HepG2 (cell line): ENCODE measurements at regions not wholly inside any gene's neighbourhood (a gene's known extent, or its start where the extent isn't known, plus 50 kb on each side); places are given as distances from the start of the nearest gene placed in this dataset.

Experiments used
- ATF4 ChIP-seq, 2 experiments: fragments of 450-650 bp in 1 of 2; sonication (generic) in 1 of 2; formaldehyde crosslinking; IDR thresholded peaks; 2 replicates each; pipeline versions ENCODE4 v1.5.0 to v1.8.0; 2020 to 2022; ENCODE audit warnings: mild to moderate bottlenecking in 1 of 2, missing genetic modification reagents in 1 of 2
- BCLAF1 ChIP-seq: fragments of 450-650 bp; IDR thresholded peaks from 2 replicates; pipeline ENCODE4 v1.6.1; 2017; ENCODE audit warnings: mild to moderate bottlenecking
- EZH2 ChIP-seq: conservative IDR thresholded peaks from 2 replicates; pipeline ENCODE4 v1.6.1; 2012; ENCODE audit warnings: mild to moderate bottlenecking, low read depth, low read length, moderate library complexity
- FOXA1 ChIP-seq, 2 experiments: fragments of 450-650 bp in 1 of 2; sonication (generic) in 1 of 2; formaldehyde crosslinking in 1 of 2; IDR thresholded peaks; 2 replicates each; pipeline versions ENCODE4 v1.4.0 to v1.6.1; 2016 to 2020; ENCODE audit warnings: missing genetic modification reagents in 1 of 2
- HINFP ChIP-seq: sonication (generic); formaldehyde crosslinking; IDR thresholded peaks from 2 replicates; pipeline ENCODE4 v1.4.0; 2020; ENCODE audit warnings: low read depth, mild to moderate bottlenecking, missing genetic modification reagents
- MLLT10 ChIP-seq: sonication (generic); formaldehyde crosslinking; IDR thresholded peaks from 2 replicates; pipeline ENCODE4 v1.4.0; 2020; ENCODE audit warnings: missing genetic modification reagents
- TBP ChIP-seq: sonication (generic); formaldehyde crosslinking; IDR thresholded peaks from 2 replicates; pipeline ENCODE4 v1.5.0; 2020; ENCODE audit warnings: missing genetic modification reagents
- TCF7 ChIP-seq: sonication (generic); IDR thresholded peaks from 2 replicates; pipeline ENCODE4 v1.6.1; 2016; ENCODE audit warnings: antibody characterized with exemption, low read depth
- TF ChIP-seq, protein P1 (sequence below): sonication (generic); formaldehyde crosslinking; IDR thresholded peaks from 2 replicates; pipeline ENCODE4 v1.5.0; 2020; ENCODE audit warnings: mild to moderate bottlenecking, missing genetic modification reagents, moderate library complexity

DNA sequence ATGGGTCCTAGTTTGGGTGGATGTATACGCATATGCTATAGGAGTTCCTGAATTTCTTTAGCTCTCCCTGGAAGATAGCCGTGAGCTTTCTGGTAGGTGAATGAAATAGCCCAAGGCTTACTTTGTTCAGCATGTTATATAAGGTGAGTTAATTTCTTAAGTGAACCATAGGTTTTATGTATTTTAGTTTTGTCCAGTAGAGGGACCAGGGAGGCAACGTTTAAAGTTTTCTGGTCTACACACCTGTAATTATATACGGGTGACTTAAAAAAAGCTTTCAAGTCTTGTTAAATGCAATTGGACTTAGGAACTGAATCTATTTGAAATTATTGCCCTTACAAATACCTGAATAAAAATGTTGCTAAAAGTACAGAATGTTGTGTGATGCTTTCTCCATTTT is 402.5 kb upstream of the DDX18 start:
- TF ChIP-seq ATF4 (CRISPR knock-in tag; IDR thresholded peaks at IDR 0.05) (no peak), FOXA1 (IDR thresholded peaks at IDR 0.05) (no peak), FOXA1 (CRISPR knock-in tag; IDR thresholded peaks at IDR 0.05) (no peak), MLLT10 (CRISPR knock-in tag) (no peak), TCF7 (no peak), BCLAF1 (no peak), HINFP (CRISPR knock-in tag) (no peak), TBP (no peak), EZH2 (no peak)
- TF ChIP-seq, protein P1, sequence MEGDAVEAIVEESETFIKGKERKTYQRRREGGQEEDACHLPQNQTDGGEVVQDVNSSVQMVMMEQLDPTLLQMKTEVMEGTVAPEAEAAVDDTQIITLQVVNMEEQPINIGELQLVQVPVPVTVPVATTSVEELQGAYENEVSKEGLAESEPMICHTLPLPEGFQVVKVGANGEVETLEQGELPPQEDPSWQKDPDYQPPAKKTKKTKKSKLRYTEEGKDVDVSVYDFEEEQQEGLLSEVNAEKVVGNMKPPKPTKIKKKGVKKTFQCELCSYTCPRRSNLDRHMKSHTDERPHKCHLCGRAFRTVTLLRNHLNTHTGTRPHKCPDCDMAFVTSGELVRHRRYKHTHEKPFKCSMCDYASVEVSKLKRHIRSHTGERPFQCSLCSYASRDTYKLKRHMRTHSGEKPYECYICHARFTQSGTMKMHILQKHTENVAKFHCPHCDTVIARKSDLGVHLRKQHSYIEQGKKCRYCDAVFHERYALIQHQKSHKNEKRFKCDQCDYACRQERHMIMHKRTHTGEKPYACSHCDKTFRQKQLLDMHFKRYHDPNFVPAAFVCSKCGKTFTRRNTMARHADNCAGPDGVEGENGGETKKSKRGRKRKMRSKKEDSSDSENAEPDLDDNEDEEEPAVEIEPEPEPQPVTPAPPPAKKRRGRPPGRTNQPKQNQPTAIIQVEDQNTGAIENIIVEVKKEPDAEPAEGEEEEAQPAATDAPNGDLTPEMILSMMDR (CRISPR knock-in tag), result no peak
